ENCODE measurements at regions not wholly inside any gene's neighbourhood (a gene's known extent, or its start where the extent isn't known, plus 50 kb on each side); places are given as distances from the start of the nearest gene placed in this dataset.

GRCh38 chr18:73431620-73432019 is 563.8 kb upstream of the NETO1 start:
- no peak overlapping the region for H3K27ac ChIP-seq (ENCODE audit: low read depth, low read length)
- H4K20me1 ChIP-seq (ENCODE audit: insufficient read depth, low read length) = no peaks in the 10 kb centered on the region
- no peaks in the 10 kb centered on the region for H3K36me3 ChIP-seq (ENCODE audit: insufficient read depth, low read length)
- DNase-seq (ENCODE audit: insufficient read length, low spot score, missing footprints) = no peak
- H3K4me1 ChIP-seq (ENCODE audit: insufficient read depth, low read length) = no peaks in the 10 kb centered on the region
- no peak overlapping the region for H3K4me3 ChIP-seq (ENCODE audit: insufficient read depth, low read length)
- no peak overlapping the region for H2AFZ ChIP-seq (ENCODE audit: low read length)
- no peak for TF ChIP-seq CTCF (IDR thresholded peaks at IDR 0.05; ENCODE audit: extremely low read depth, low read depth, low read length)
- no peaks in the 10 kb centered on the region for H3K27me3 ChIP-seq (ENCODE audit: insufficient read depth, low read length)
- no peak overlapping the region for H3K4me2 ChIP-seq (ENCODE audit: insufficient read depth, low read length)
- H3K9me3 ChIP-seq (ENCODE audit: low read depth, low read length) = peaks cover 2% of the 10 kb centered on the region
- H3K79me2 ChIP-seq (ENCODE audit: insufficient read depth, low read length) = no peaks in the 10 kb centered on the region

- H4K20me1 ChIP-seq (ENCODE audit: insufficient read depth, low read length) = no peaks in the 10 kb centered on the region
- no peak for DNase-seq (ENCODE audit: insufficient read length, low spot score, missing footprints)
- no peaks in the 10 kb centered on the region for H3K9me3 ChIP-seq (ENCODE audit: low read depth, low read length)
- no peaks in the 10 kb centered on the region for H3K4me1 ChIP-seq (ENCODE audit: insufficient read depth, low read length)
- TF ChIP-seq CTCF (IDR thresholded peaks at IDR 0.05; ENCODE audit: extremely low read depth, low read depth, low read length) = no peak
- no peak overlapping the region for H3K27ac ChIP-seq (ENCODE audit: low read depth, low read length)
- H3K27me3 ChIP-seq (ENCODE audit: insufficient read depth, low read length) = no peaks in the 10 kb centered on the region
- no peak overlapping the region for H2AFZ ChIP-seq (ENCODE audit: low read length)
- no peak overlapping the region for H3K4me3 ChIP-seq (ENCODE audit: insufficient read depth, low read length)
- H3K79me2 ChIP-seq (ENCODE audit: insufficient read depth, low read length) = no peaks in the 10 kb centered on the region
- no peaks in the 10 kb centered on the region for H3K36me3 ChIP-seq (ENCODE audit: insufficient read depth, low read length)
- H3K4me2 ChIP-seq (ENCODE audit: insufficient read depth, low read length) = no peak overlapping the region
Measured at GRCh38 chr18:73421010-73421409, 553.2 kb upstream of the NETO1 start.

DNA sequence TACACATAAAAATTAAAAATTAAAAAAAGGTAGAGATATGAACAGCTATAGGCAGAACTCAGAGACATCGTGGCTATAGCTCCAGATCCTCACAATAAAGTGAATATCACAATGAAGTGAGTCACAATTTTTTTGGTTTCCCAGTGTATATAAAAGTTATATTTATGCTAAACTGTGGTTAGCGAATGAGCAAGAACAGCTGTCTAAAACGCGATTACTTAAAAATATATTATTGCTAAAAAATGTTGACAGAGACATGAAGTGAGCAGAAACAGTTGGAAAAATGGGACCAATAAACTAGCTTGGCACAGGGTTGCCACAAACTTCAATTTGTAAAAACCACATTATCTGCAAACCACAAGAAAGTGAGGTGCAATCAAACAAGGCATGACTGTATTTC is 551.7 kb upstream of the NETO1 start:
- TF ChIP-seq CTCF (IDR thresholded peaks at IDR 0.05; ENCODE audit: extremely low read depth, low read depth, low read length) = no peak
- no peaks in the 10 kb centered on the region for H3K4me1 ChIP-seq (ENCODE audit: insufficient read depth, low read length)
- H3K4me3 ChIP-seq (ENCODE audit: insufficient read depth, low read length) = no peak overlapping the region
- no peaks in the 10 kb centered on the region for H3K79me2 ChIP-seq (ENCODE audit: insufficient read depth, low read length)
- H3K9me3 ChIP-seq (ENCODE audit: low read depth, low read length) = no peaks in the 10 kb centered on the region
- H3K27me3 ChIP-seq (ENCODE audit: insufficient read depth, low read length) = no peaks in the 10 kb centered on the region
- H3K27ac ChIP-seq (ENCODE audit: low read depth, low read length) = no peak overlapping the region
- H2AFZ ChIP-seq (ENCODE audit: low read length) = no peak overlapping the region
- no peak overlapping the region for H3K4me2 ChIP-seq (ENCODE audit: insufficient read depth, low read length)
- no peaks in the 10 kb centered on the region for H4K20me1 ChIP-seq (ENCODE audit: insufficient read depth, low read length)
- no peaks in the 10 kb centered on the region for H3K36me3 ChIP-seq (ENCODE audit: insufficient read depth, low read length)
- no peak for DNase-seq (ENCODE audit: insufficient read length, low spot score, missing footprints)

GRCh38 chr18:73414598-73414997 is 546.8 kb upstream of the NETO1 start:
- no peak overlapping the region for H3K27ac ChIP-seq (ENCODE audit: low read depth, low read length)
- DNase-seq (ENCODE audit: insufficient read length, low spot score, missing footprints) = no peak
- no peaks in the 10 kb centered on the region for H3K9me3 ChIP-seq (ENCODE audit: low read depth, low read length)
- no peak overlapping the region for H3K4me2 ChIP-seq (ENCODE audit: insufficient read depth, low read length)
- no peaks in the 10 kb centered on the region for H3K27me3 ChIP-seq (ENCODE audit: insufficient read depth, low read length)
- H3K79me2 ChIP-seq (ENCODE audit: insufficient read depth, low read length) = no peaks in the 10 kb centered on the region
- no peak overlapping the region for H2AFZ ChIP-seq (ENCODE audit: low read length)
- H3K36me3 ChIP-seq (ENCODE audit: insufficient read depth, low read length) = no peaks in the 10 kb centered on the region
- no peak overlapping the region for H3K4me3 ChIP-seq (ENCODE audit: insufficient read depth, low read length)
- H3K4me1 ChIP-seq (ENCODE audit: insufficient read depth, low read length) = no peaks in the 10 kb centered on the region
- H4K20me1 ChIP-seq (ENCODE audit: insufficient read depth, low read length) = no peaks in the 10 kb centered on the region
- no peak for TF ChIP-seq CTCF (IDR thresholded peaks at IDR 0.05; ENCODE audit: extremely low read depth, low read depth, low read length)

Measured in osteoblast (primary cell).